Heart left ventricle (tissue), 16 donors: ENCODE measurements at regions not wholly inside any gene's neighbourhood (a gene's known extent, or its start where the extent isn't known, plus 50 kb on each side); places are given as distances from the start of the nearest gene placed in this dataset.

Experiments used
- ATAC-seq, 4 donors: fragments of 200-7000 bp; cut with Tn5 transposase; one replicate each; pipeline ENCODE4 v1.9.1; 2020 to 2022; ENCODE audit warnings: moderate library complexity in 4 of 4, mild to moderate bottlenecking in 3 of 4, moderate number of reproducible peaks in 1 of 4
- DNase-seq, 5 donors: peaks; one replicate each; pipeline ENCODE4 v3.0.0-alpha.2; 2020
- H3K27ac ChIP-seq, 12 donors: fragments of 200-600 bp; sonication (generic) in 4 of 12; one replicate each; pipeline versions ENCODE4 v1.5.0 to v1.8.0; 2016 to 2022; ENCODE audit warnings: mild to moderate bottlenecking in 2 of 12
- H3K27me3 ChIP-seq, 9 donors: fragments of 200-600 bp; sonication (generic) in 2 of 9; one replicate each; pipeline versions ENCODE4 v1.5.1 to v1.8.0; 2016 to 2022; ENCODE audit warnings: mild to moderate bottlenecking in 3 of 9
- H3K36me3 ChIP-seq, 9 donors: fragments of 200-600 bp; sonication (generic) in 2 of 9; one replicate each; pipeline versions ENCODE4 v1.5.0 to v1.8.0; 2018 to 2022; ENCODE audit warnings: mild to moderate bottlenecking in 2 of 9
- H3K4me1 ChIP-seq, 12 donors: fragments of 200-600 bp; sonication (generic) in 4 of 12; one replicate each; pipeline versions ENCODE4 v1.5.0 to v1.8.0; 2016 to 2022; ENCODE audit warnings: mild to moderate bottlenecking in 3 of 12
- H3K4me3 ChIP-seq, 12 donors: fragments of 200-600 bp; sonication (generic) in 4 of 12; one replicate each; pipeline versions ENCODE4 v1.5.0 to v1.8.0; 2017 to 2022; ENCODE audit warnings: mild to moderate bottlenecking in 9 of 12, moderate library complexity in 4 of 12
- H3K9me3 ChIP-seq, 12 donors: fragments of 200-600 bp; sonication (generic) in 4 of 12; one replicate each; pipeline versions ENCODE4 v1.5.0 to v1.8.0; 2016 to 2022; ENCODE audit warnings: mild to moderate bottlenecking in 1 of 12
- CTCF ChIP-seq, 12 donors: fragments of 200-600 bp; sonication (generic) in 4 of 12; IDR thresholded peaks; one replicate each; pipeline versions ENCODE4 v1.5.0 to v1.8.0; 2018 to 2022; ENCODE audit warnings: antibody characterized with exemption in 12 of 12, mild to moderate bottlenecking in 5 of 12
- POLR2A ChIP-seq, 2 donors: fragments of 450-650 bp; IDR thresholded peaks; one replicate each; pipeline ENCODE4 v1.6.1; 2017; ENCODE audit warnings: antibody characterized with exemption in 2 of 2, mild to moderate bottlenecking in 2 of 2, moderate library complexity in 2 of 2
- WGBS, 4 donors: extraction: QIAGEN DNeasy Blood & Tissue Kit in 2 of 4; methylation state at CpG; one replicate each; pipeline versions ENCODE4 v1.1.5 to v1.1.7; 2013 to 2018; 5-methylcytosine and 5-hydroxymethylcytosine counted together
- intact Hi-C, 10 donors: fragments of 100-400 bp; cut with DNase I; formaldehyde crosslinking; loops; one replicate each; pipeline versions ENCODE4 v1.11.1 to v1.14.2; 2022
- donor health status: ischemic (EF 13 %, LVEDD 7.1; RV severe dilation, severe dysfunction).
- donor health status: healthy with polysubstance abuse.
- donor health status: DM: no; HTN: yes; CAD: no.
- donor health status: DM: no; HTN: no; CAD: no.
- donor health status: ischemic (EF 25% LVEDD 6.9; RV normal size, moderate dysfunction).
- donor health status: ischemic (EF 25% LVEDD 5.7; RV mildly dilated, moderate dysfunction).
- donor health status: healthy.
- donor health status: DM: yes; HTN: yes; CAD: no.
- donor health status: ischemic (EF 35%, LVEDD 5.7; RV mildly dilated, moderate dysfunction).
- donor health status: nonischemic (EF 11% LVEDD 7.7; RV severe dilation, severe dysfunction).
- donor health status: DM: yes; HTN: yes; CAD: no.
- donor health status: PGD.
- donor health status: ischemic (EF 29% LVEDD 5.4; RV normal size, mild dysfunction).
- donor health status: nonischemic (EF 23%, LVEDD 6.1; RV moderate dilation, normal function).

GRCh38 chr4:65960751-65961150 lies 290.5 kb upstream of the EPHA5 start:
- H3K27ac ChIP-seq, result no peak overlapping the region
- peaks cover 0 to 14% (median 0%) of the 10 kb centered on the region in 12 donors for H3K9me3 ChIP-seq
- H3K36me3 ChIP-seq, result no peaks in the 10 kb centered on the region
- no peak overlapping the region for H3K4me3 ChIP-seq
- H3K4me1 ChIP-seq, result no peaks in the 10 kb centered on the region
- DNase-seq, result no peak
- H3K27me3 ChIP-seq, result no peaks in the 10 kb centered on the region
- WGBS, 4 donors, result 32 to 63% (median 49%) methylated on average over 1 of the region's 1 CpG
- TF ChIP-seq POLR2A (IDR thresholded peaks at IDR 0.05), result no peak
- TF ChIP-seq CTCF (IDR thresholded peaks at IDR 0.05), result no peak
- no peak for ATAC-seq
- intact Hi-C loops, result no loop called here

GRCh38 chr4:65954416-65954815 lies 284.1 kb upstream of the EPHA5 start:
- Histone ChIP-seq H3K36me3 (no peaks in the 10 kb centered on the region), H3K4me3 (no peak overlapping the region), H3K9me3 (peaks cover 0 to 14% (median 0%) of the 10 kb centered on the region in 12 donors), H3K27ac (no peak overlapping the region), H3K27me3 (no peaks in the 10 kb centered on the region), H3K4me1 (no peaks in the 10 kb centered on the region)
- no peak for DNase-seq
- intact Hi-C loops, result no loop called here
- WGBS, 4 donors, result 81 to 95% (median 87%) methylated on average over 1 of the region's 1 CpG
- TF ChIP-seq POLR2A (IDR thresholded peaks at IDR 0.05), result no peak
- TF ChIP-seq CTCF (IDR thresholded peaks at IDR 0.05), result no peak
- no peak for ATAC-seq

- H3K9me3 ChIP-seq, result peaks cover 0 to 4% (median 0%) of the 10 kb centered on the region in 12 donors
- intact Hi-C loops, result no loop called here
- no peaks in the 10 kb centered on the region for H3K27me3 ChIP-seq
- TF ChIP-seq CTCF (IDR thresholded peaks at IDR 0.05), result no peak
- TF ChIP-seq POLR2A (IDR thresholded peaks at IDR 0.05), result no peak
- no peak for DNase-seq
- WGBS, 4 donors, result 80 to 92% (median 87%) methylated on average over 1 of the region's 1 CpG
- ATAC-seq, result no peak
- no peak overlapping the region for H3K4me3 ChIP-seq
- H3K36me3 ChIP-seq, result no peaks in the 10 kb centered on the region
- no peaks in the 10 kb centered on the region for H3K4me1 ChIP-seq
- H3K27ac ChIP-seq, result no peak overlapping the region
Observed at GRCh38 chr4:65951177-65951576, 280.9 kb upstream of the EPHA5 start.

- Histone ChIP-seq H3K9me3 (peaks cover 0 to 4% (median 0%) of the 10 kb centered on the region in 12 donors), H3K4me1 (no peaks in the 10 kb centered on the region), H3K36me3 (no peaks in the 10 kb centered on the region), H3K27ac (no peak overlapping the region), H3K27me3 (no peaks in the 10 kb centered on the region), H3K4me3 (no peak overlapping the region)
- DNase-seq (no peak), ATAC-seq (no peak)
- TF ChIP-seq POLR2A (IDR thresholded peaks at IDR 0.05), result no peak
- WGBS, 4 donors, result 41 to 43% (median 42%) methylated on average over 2 of the region's 2 CpGs
- intact Hi-C loops, result no loop called here
Observed at GRCh38 chr4:65943076-65943475, 272.8 kb upstream of the EPHA5 start.

GRCh38 chr4:65924843-65925242 lies 254.6 kb upstream of the EPHA5 start:
- Histone ChIP-seq H3K36me3 (no peaks in the 10 kb centered on the region), H3K27me3 (no peaks in the 10 kb centered on the region), H3K4me1 (no peaks in the 10 kb centered on the region), H3K27ac (no peak overlapping the region), H3K9me3 (peaks cover 0 to 5% (median 0%) of the 10 kb centered on the region in 12 donors), H3K4me3 (no peak overlapping the region)
- DNase-seq (no peak), ATAC-seq (no peak)
- TF ChIP-seq CTCF (IDR thresholded peaks at IDR 0.05) (no peak), POLR2A (IDR thresholded peaks at IDR 0.05) (no peak)
- intact Hi-C loops, result no loop called here
- 64 to 72% (median 65%) methylated on average over 4 of the region's 4 CpGs for WGBS, 4 donors
